ENCODE measurements at regions not wholly inside any gene's neighbourhood (a gene's known extent, or its start where the extent isn't known, plus 50 kb on each side); places are given as distances from the start of the nearest gene placed in this dataset.
"Not testable (repeated sequence)": the region's sequence is repeated elsewhere in the genome, so short reads cannot be mapped to it uniquely, and the experiment has no call there.

GRCh38 chr1:56097713-56098112 is 481.6 kb downstream of the PLPP3 start:
- no peak for DNase-seq

- DNase-seq, result no peak
Measured at GRCh38 chr1:56095696-56096665, 483.4 kb downstream of the PLPP3 start.

- DNase-seq, result no peak
Measured at GRCh38 chr1:56094168-56094567, 485.2 kb downstream of the PLPP3 start.

GRCh38 chr1:56092684-56093570 is 486.4 kb downstream of the PLPP3 start:
- DNase-seq, result no peak

GRCh38 chr1:56089826-56090225 is 489.5 kb downstream of the PLPP3 start:
- not testable (repeated sequence) for DNase-seq

GRCh38 chr1:56084246-56084645 is 495.1 kb downstream of the PLPP3 start:
- DNase-seq, result no peak

- no peak for DNase-seq
Measured at GRCh38 chr1:56081736-56082135, 497.6 kb downstream of the PLPP3 start.

GRCh38 chr1:56081173-56081572 is 498.2 kb downstream of the PLPP3 start:
- no peak for DNase-seq

GRCh38 chr1:56080123-56080522 is 499.2 kb downstream of the PLPP3 start:
- no peak for DNase-seq

GRCh38 chr1:56079391-56079790 is 500.0 kb downstream of the PLPP3 start:
- DNase-seq, result no peak

- DNase-seq, result no peak
Measured at GRCh38 chr1:56077206-56077605, 502.2 kb downstream of the PLPP3 start.

- DNase-seq, result no peak
Measured at GRCh38 chr1:56074007-56074651, 505.2 kb downstream of the PLPP3 start.

GRCh38 chr1:56073614-56074006 is 505.8 kb downstream of the PLPP3 start:
- DNase-seq, result no peak

- no peak for DNase-seq
Measured at GRCh38 chr1:56073206-56073605, 506.2 kb downstream of the PLPP3 start.

- DNase-seq, result no peak
Measured at GRCh38 chr1:56072310-56072709, 507.1 kb downstream of the PLPP3 start.

- DNase-seq, result no peak
Measured at GRCh38 chr1:56071351-56071750, 508.0 kb downstream of the PLPP3 start.

GRCh38 chr1:56070601-56071000 is 508.8 kb downstream of the PLPP3 start:
- no peak for DNase-seq

GRCh38 chr1:56069824-56070223 is 509.5 kb downstream of the PLPP3 start:
- no peak for DNase-seq

GRCh38 chr1:56068908-56069307 is 510.5 kb downstream of the PLPP3 start:
- DNase-seq, result no peak

- DNase-seq, result no peak
Measured at GRCh38 chr1:56068210-56068609, 511.2 kb downstream of the PLPP3 start.

- no peak for DNase-seq
Measured at GRCh38 chr1:56065729-56066128, 513.6 kb downstream of the PLPP3 start.

- no peak for DNase-seq
Measured at GRCh38 chr1:56064705-56065104, 514.7 kb downstream of the PLPP3 start.

- DNase-seq, result no peak
Measured at GRCh38 chr1:56063461-56063860, 515.9 kb downstream of the PLPP3 start.
